ENCODE measurements at regions not wholly inside any gene's neighbourhood (a gene's known extent, or its start where the extent isn't known, plus 50 kb on each side); places are given as distances from the start of the nearest gene placed in this dataset.

GRCh38 chr17:77654850-77655249 is 303.7 kb upstream of the TNRC6C start:
- Histone ChIP-seq H3K4me3 (replicated peaks in 1 of 4; ENCODE audit: control extremely low read depth in 1 of 4, insufficient read depth in 1 of 4, low read depth in 3 of 4, low read length in 4 of 4) (no peak overlapping the region), H2AFZ (ENCODE audit: low read length) (no peak overlapping the region), H3K27ac (ENCODE audit: insufficient read depth, low read length) (no peak overlapping the region), H3K27me3 (ENCODE audit: control insufficient read depth, insufficient read depth, low read length) (peaks cover 3% of the 10 kb centered on the region), H3K4me2 (ENCODE audit: extremely low read depth, insufficient read depth, low read length) (no peak overlapping the region), H3K36me3 (ENCODE audit: control insufficient read depth, insufficient read depth, low read length) (no peaks in the 10 kb centered on the region), H3K9me3 (ENCODE audit: control insufficient read depth, insufficient read depth, low read depth, low read length) (no peaks in the 10 kb centered on the region), H3K4me1 (ENCODE audit: control insufficient read depth, extremely low read depth, insufficient read depth, low read length) (no peaks in the 10 kb centered on the region), H3K9ac (ENCODE audit: insufficient read depth, low read length) (no peak overlapping the region), H3K79me2 (ENCODE audit: control insufficient read depth, insufficient read depth, low read length) (no peaks in the 10 kb centered on the region), H4K20me1 (ENCODE audit: control insufficient read depth, extremely low read depth, insufficient read depth, low read length) (no peaks in the 10 kb centered on the region)
- no peak for DNase-seq (ENCODE audit: low read depth in 2 of 2)
- no peak for TF ChIP-seq EZH2 (IDR thresholded peaks at IDR 0.05; ENCODE audit: low read length, missing control alignments)
- no peak for TF ChIP-seq CTCF (conservative IDR thresholded peaks at IDR 0.05 in 1 of 2, IDR thresholded peaks at IDR 0.05 in 1 of 2; ENCODE audit: low read depth in 1 of 2, low read length in 2 of 2)

- peaks cover 3% of the 10 kb centered on the region for H3K27me3 ChIP-seq (ENCODE audit: control insufficient read depth, insufficient read depth, low read length)
- no peak overlapping the region for H3K27ac ChIP-seq (ENCODE audit: insufficient read depth, low read length)
- H2AFZ ChIP-seq (ENCODE audit: low read length) = no peak overlapping the region
- no peaks in the 10 kb centered on the region for H3K36me3 ChIP-seq (ENCODE audit: control insufficient read depth, insufficient read depth, low read length)
- no peak overlapping the region for H3K4me2 ChIP-seq (ENCODE audit: extremely low read depth, insufficient read depth, low read length)
- no peaks in the 10 kb centered on the region for H3K79me2 ChIP-seq (ENCODE audit: control insufficient read depth, insufficient read depth, low read length)
- DNase-seq (ENCODE audit: low read depth in 2 of 2) = no peak
- TF ChIP-seq CTCF (conservative IDR thresholded peaks at IDR 0.05 in 1 of 2, IDR thresholded peaks at IDR 0.05 in 1 of 2; ENCODE audit: low read depth in 1 of 2, low read length in 2 of 2) (no peak), EZH2 (IDR thresholded peaks at IDR 0.05; ENCODE audit: low read length, missing control alignments) (no peak)
- H3K4me1 ChIP-seq (ENCODE audit: control insufficient read depth, extremely low read depth, insufficient read depth, low read length) = no peaks in the 10 kb centered on the region
- no peak overlapping the region for H3K4me3 ChIP-seq (replicated peaks in 1 of 4; ENCODE audit: control extremely low read depth in 1 of 4, insufficient read depth in 1 of 4, low read depth in 3 of 4, low read length in 4 of 4)
- no peak overlapping the region for H3K9ac ChIP-seq (ENCODE audit: insufficient read depth, low read length)
- H3K9me3 ChIP-seq (ENCODE audit: control insufficient read depth, insufficient read depth, low read depth, low read length) = no peaks in the 10 kb centered on the region
- H4K20me1 ChIP-seq (ENCODE audit: control insufficient read depth, extremely low read depth, insufficient read depth, low read length) = no peaks in the 10 kb centered on the region
Observed at GRCh38 chr17:77656054-77656453, 302.4 kb upstream of the TNRC6C start.

GRCh38 chr17:77657839-77658238 is 300.7 kb upstream of the TNRC6C start:
- H3K4me3 ChIP-seq (replicated peaks in 1 of 4; ENCODE audit: control extremely low read depth in 1 of 4, insufficient read depth in 1 of 4, low read depth in 3 of 4, low read length in 4 of 4) = no peak overlapping the region
- no peaks in the 10 kb centered on the region for H3K79me2 ChIP-seq (ENCODE audit: control insufficient read depth, insufficient read depth, low read length)
- no peak overlapping the region for H2AFZ ChIP-seq (ENCODE audit: low read length)
- no peak overlapping the region for H3K27ac ChIP-seq (ENCODE audit: insufficient read depth, low read length)
- no peaks in the 10 kb centered on the region for H3K4me1 ChIP-seq (ENCODE audit: control insufficient read depth, extremely low read depth, insufficient read depth, low read length)
- H3K9ac ChIP-seq (ENCODE audit: insufficient read depth, low read length) = no peak overlapping the region
- no peak for TF ChIP-seq EZH2 (IDR thresholded peaks at IDR 0.05; ENCODE audit: low read length, missing control alignments)
- TF ChIP-seq CTCF (conservative IDR thresholded peaks at IDR 0.05 in 1 of 2, IDR thresholded peaks at IDR 0.05 in 1 of 2; ENCODE audit: low read depth in 1 of 2, low read length in 2 of 2) = no peak
- H3K9me3 ChIP-seq (ENCODE audit: control insufficient read depth, insufficient read depth, low read depth, low read length) = no peaks in the 10 kb centered on the region
- no peaks in the 10 kb centered on the region for H3K36me3 ChIP-seq (ENCODE audit: control insufficient read depth, insufficient read depth, low read length)
- H3K4me2 ChIP-seq (ENCODE audit: extremely low read depth, insufficient read depth, low read length) = no peak overlapping the region
- H4K20me1 ChIP-seq (ENCODE audit: control insufficient read depth, extremely low read depth, insufficient read depth, low read length) = no peaks in the 10 kb centered on the region
- peaks cover 3% of the 10 kb centered on the region for H3K27me3 ChIP-seq (ENCODE audit: control insufficient read depth, insufficient read depth, low read length)
- DNase-seq (ENCODE audit: low read depth in 2 of 2) = no peak
